Endodermal cell (in vitro differentiated cells): ENCODE measurements at regions not wholly inside any gene's neighbourhood (a gene's known extent, or its start where the extent isn't known, plus 50 kb on each side); places are given as distances from the start of the nearest gene placed in this dataset.

Experiments
- DNase-seq: peaks from one replicate; pipeline ENCODE4 v3.0.0-alpha.2; 2017
- H3K27ac ChIP-seq: 2 replicates; pipeline ENCODE4 v1.5.1; 2013; ENCODE audit warnings: mild to moderate bottlenecking, low read depth, low read length, moderate library complexity
- H3K27me3 ChIP-seq: 2 replicates; pipeline ENCODE4 v1.6.1; 2013; ENCODE audit warnings: mild to moderate bottlenecking, low read length, moderate library complexity; ENCODE audit not compliant: insufficient read depth, control insufficient read depth, poor library complexity, severe bottlenecking
- H3K36me3 ChIP-seq: 2 replicates; pipeline ENCODE4 v1.7.0; 2013; ENCODE audit warnings: mild to moderate bottlenecking, low read length, moderate library complexity; ENCODE audit not compliant: control insufficient read depth, insufficient read depth
- H3K4me1 ChIP-seq: one replicate; pipeline ENCODE4 v1.7.0; 2013; ENCODE audit warnings: low read length; ENCODE audit not compliant: control insufficient read depth, insufficient read depth
- H3K4me3 ChIP-seq: 2 replicates; pipeline ENCODE4 v1.5.1; 2013; ENCODE audit warnings: mild to moderate bottlenecking, low read length, moderate library complexity
- H3K9ac ChIP-seq: 2 replicates; pipeline ENCODE4 v1.6.1; 2013; ENCODE audit warnings: mild to moderate bottlenecking, low read length, moderate library complexity; ENCODE audit not compliant: poor library complexity, severe bottlenecking; ENCODE audit errors: extremely low read depth
- H3K9me3 ChIP-seq: 2 replicates; pipeline ENCODE4 v1.6.1; 2013; ENCODE audit warnings: mild to moderate bottlenecking, low read length, moderate library complexity; ENCODE audit not compliant: control insufficient read depth
- H3K27ac Mint-ChIP-seq: 2 replicates; pipeline ENCODE4 v1.8.0; 2020; ENCODE audit warnings: mixed read lengths
- H3K27me3 Mint-ChIP-seq: 2 replicates; pipeline ENCODE4 v1.8.0; 2021; ENCODE audit warnings: mild to moderate bottlenecking, mixed read lengths; ENCODE audit not compliant: insufficient read depth
- H3K36me3 Mint-ChIP-seq: 2 replicates; pipeline ENCODE4 v1.8.0; 2020; ENCODE audit warnings: low read depth, mixed read lengths
- H3K4me1 Mint-ChIP-seq: 2 replicates; pipeline ENCODE4 v1.8.0; 2020; ENCODE audit warnings: mixed read lengths
- H3K4me3 Mint-ChIP-seq: 2 replicates; pipeline ENCODE4 v1.8.0; 2020; ENCODE audit warnings: mild to moderate bottlenecking, moderate library complexity, mixed read lengths
- H3K9me3 Mint-ChIP-seq: 2 replicates; pipeline ENCODE4 v1.8.0; 2020; ENCODE audit warnings: mild to moderate bottlenecking, mixed read lengths
- CTCF ChIP-seq: fragments of 200-600 bp; sonication (generic); conservative IDR thresholded peaks from 2 replicates; pipeline ENCODE4 v1.5.0; 2021; ENCODE audit warnings: antibody characterized with exemption, mild to moderate bottlenecking
- WGBS, 2 experiments: methylation state at CpG; one replicate each; pipeline versions ENCODE4 v1.1.5 to v1.1.7; 2013; ENCODE audit warnings: missing lambda C conversion rate in 2 of 2, mixed read lengths in 1 of 2; ENCODE audit not compliant: insufficient coverage in 1 of 2, insufficient read length in 1 of 2; 5-methylcytosine and 5-hydroxymethylcytosine counted together

- Mint-ChIP-seq H3K4me3 (peak overlapping the region; percentile 32), H3K27me3 (peaks cover 3% of the 10 kb centered on the region), H3K9me3 (peaks cover 16% of the 10 kb centered on the region), H3K27ac (peak overlapping the region; percentile 50), H3K4me1 (peaks cover 18% of the 10 kb centered on the region), H3K36me3 (peaks cover 4% of the 10 kb centered on the region)
- Histone ChIP-seq H3K9me3 (peaks cover 20% of the 10 kb centered on the region), H3K36me3 (no peaks in the 10 kb centered on the region), H3K4me3 (peak overlapping the region; percentile 66), H3K9ac (no peak overlapping the region), H3K27me3 (no peaks in the 10 kb centered on the region), H3K27ac (no peak overlapping the region), H3K4me1 (no peaks in the 10 kb centered on the region)
- peak; percentile 23 for TF ChIP-seq CTCF
- 67% methylated on average over 1 of the region's 1 CpG; no CpG with 5 or more reads in 1 of the 2 experiments for WGBS, 2 experiments
- no peak for DNase-seq
These were observed 779.7 kb upstream of the FLRT2 start for GRCh38 chr14:84750284-84750683.

- no peak for TF ChIP-seq CTCF
- H3K9ac ChIP-seq: no peak overlapping the region
- peaks cover 20% of the 10 kb centered on the region for H3K9me3 ChIP-seq
- peaks cover 18% of the 10 kb centered on the region for H3K9me3 Mint-ChIP-seq
- no peaks in the 10 kb centered on the region for H3K36me3 ChIP-seq
- DNase-seq: no peak
- H3K27me3 ChIP-seq: no peaks in the 10 kb centered on the region
- peaks cover 4% of the 10 kb centered on the region for H3K27me3 Mint-ChIP-seq
- peak overlapping the region; percentile 50 for H3K27ac Mint-ChIP-seq
- H3K4me3 Mint-ChIP-seq: peak overlapping the region; percentile 32
- no peaks in the 10 kb centered on the region for H3K4me1 ChIP-seq
- H3K36me3 Mint-ChIP-seq: peaks cover 5% of the 10 kb centered on the region
- peaks cover 18% of the 10 kb centered on the region for H3K4me1 Mint-ChIP-seq
- H3K27ac ChIP-seq: no peak overlapping the region
- 20 to 76% methylated on average over 2 to 10 of the region's 10 CpGs for WGBS, 2 experiments
- peak overlapping the region; percentile 66 for H3K4me3 ChIP-seq
These were observed 779.0 kb upstream of the FLRT2 start for GRCh38 chr14:84750763-84751554.

- H3K4me3 Mint-ChIP-seq: no peak overlapping the region
- no peaks in the 10 kb centered on the region for H3K27me3 ChIP-seq
- no peak overlapping the region for H3K27ac ChIP-seq
- no peak overlapping the region for H3K27ac Mint-ChIP-seq
- peaks cover 5% of the 10 kb centered on the region for H3K36me3 Mint-ChIP-seq
- H3K27me3 Mint-ChIP-seq: peaks cover 4% of the 10 kb centered on the region
- no peaks in the 10 kb centered on the region for H3K36me3 ChIP-seq
- H3K4me3 ChIP-seq: no peak overlapping the region
- H3K4me1 ChIP-seq: no peaks in the 10 kb centered on the region
- H3K9me3 Mint-ChIP-seq: peaks cover 18% of the 10 kb centered on the region
- H3K9ac ChIP-seq: no peak overlapping the region
- H3K4me1 Mint-ChIP-seq: peaks cover 18% of the 10 kb centered on the region
- H3K9me3 ChIP-seq: peaks cover 20% of the 10 kb centered on the region
- no peak for DNase-seq
- WGBS, 2 experiments: 86 to 100% methylated on average over 1 to 3 of the region's 3 CpGs
- TF ChIP-seq CTCF: no peak
These were observed 778.2 kb upstream of the FLRT2 start for GRCh38 chr14:84751745-84752144.
